Pons (tissue), 1 donor: ENCODE measurements at regions not wholly inside any gene's neighbourhood (a gene's known extent, or its start where the extent isn't known, plus 50 kb on each side); places are given as distances from the start of the nearest gene placed in this dataset.
"Not testable (repeated sequence)": the region's sequence is repeated elsewhere in the genome, so short reads cannot be mapped to it uniquely, and the experiment has no call there.

ENCODE experiments used
- DNase-seq: peaks from one replicate; pipeline ENCODE4 v3.0.0-alpha.2; 2016; ENCODE audit warnings: low spot score

- DNase-seq = not testable (repeated sequence)
Measured at GRCh38 chr1:206408371-206409288, 61.6 kb upstream of the IKBKE start.

GRCh38 chr1:206411321-206411720 lies 59.0 kb upstream of the IKBKE start:
- no peak for DNase-seq

- no peak for DNase-seq
Measured at GRCh38 chr1:206415942-206416341, 54.3 kb upstream of the IKBKE start.

- DNase-seq = no peak
Measured at GRCh38 chr1:206417774-206418614, 52.3 kb upstream of the IKBKE start.

- DNase-seq = no peak
Measured at GRCh38 chr1:206419250-206419649, 51.0 kb upstream of the IKBKE start.

- DNase-seq = no peak
Measured at GRCh38 chr1:206419783-206420182, 50.5 kb upstream of the IKBKE start.

GRCh38 chr1:206420471-206420870 lies 49.8 kb upstream of the IKBKE start:
- DNase-seq = no peak
